Gastrocnemius medialis (tissue), 4 donors: ENCODE measurements at regions not wholly inside any gene's neighbourhood (a gene's known extent, or its start where the extent isn't known, plus 50 kb on each side); places are given as distances from the start of the nearest gene placed in this dataset.

Experiments used
- ATAC-seq, 2 donors: fragments of 150-250 bp; one replicate each; pipeline ENCODE4 v1.9.1; 2016
- DNase-seq, 2 donors: peaks; one replicate each; pipeline ENCODE4 v3.0.0-alpha.2; 2019
- H3K27ac ChIP-seq, 4 donors: fragments of 200-600 bp; sonication (generic); 1 replicate in 1 of 4; 2 replicates in 3 of 4; pipeline ENCODE4 v1.5.1; 2016 to 2018; ENCODE audit warnings: mild to moderate bottlenecking in 2 of 4, moderate library complexity in 1 of 4
- H3K27me3 ChIP-seq, 3 donors: fragments of 200-600 bp; sonication (generic) in 2 of 3; 1 replicate in 1 of 3; 2 replicates in 2 of 3; pipeline versions ENCODE4 v1.5.1 to v1.6.0; 2016 to 2019; ENCODE audit warnings: mild to moderate bottlenecking in 1 of 3, moderate library complexity in 1 of 3
- H3K36me3 ChIP-seq, 2 donors: fragments of 200-600 bp; sonication (generic) in 1 of 2; one replicate each; pipeline ENCODE4 v1.5.1; 2017 to 2018
- H3K4me1 ChIP-seq, 2 donors: fragments of 200-600 bp; sonication (generic) in 1 of 2; one replicate each; pipeline ENCODE4 v1.5.1; 2016 to 2017; ENCODE audit warnings: mild to moderate bottlenecking in 2 of 2
- H3K4me3 ChIP-seq, 4 donors: fragments of 200-600 bp; sonication (generic) in 3 of 4; 1 replicate in 1 of 4; 2 replicates in 3 of 4; pipeline ENCODE4 v1.5.1; 2016 to 2019; ENCODE audit warnings: mild to moderate bottlenecking in 2 of 4
- H3K9me3 ChIP-seq, 3 donors: fragments of 200-600 bp; sonication (generic) in 2 of 3; 1 replicate in 1 of 3; 2 replicates in 2 of 3; pipeline ENCODE4 v1.5.1; 2016 to 2019
- CTCF ChIP-seq, 5 experiments: fragments of 450-650 bp in 3 of 5; fragments of 200-600 bp in 2 of 5; sonication (generic) in 2 of 5; IDR thresholded peaks in 4 of 5; conservative IDR thresholded peaks in 1 of 5; 1 replicate in 4 of 5; 2 replicates in 1 of 5; pipeline ENCODE4 v1.5.1; 2016 to 2019; ENCODE audit warnings: antibody characterized with exemption in 5 of 5, mild to moderate bottlenecking in 3 of 5, moderate library complexity in 3 of 5
- POLR2A ChIP-seq, 2 donors: fragments of 450-650 bp; IDR thresholded peaks; one replicate each; pipeline ENCODE4 v1.6.1; 2017; ENCODE audit warnings: antibody characterized with exemption in 2 of 2, mild to moderate bottlenecking in 2 of 2, moderate library complexity in 2 of 2
- in situ Hi-C, 4 donors: fragments of 200-750 bp; cut with MboI; loops; one replicate each; pipeline versions ENCODE4 v1.15.0 to v1.8.0; 2017; ENCODE audit warnings: low sequenced_read_pairs in 4 of 4
- intact Hi-C: fragments of 100-400 bp; cut with DNase I; formaldehyde crosslinking; loops from one replicate; pipeline ENCODE4 v1.15.1; 2023; ENCODE audit warnings: low total_unique reads

GRCh38 chr7:33701927-33702326 lies 203.4 kb upstream of the BMPER start:
- Histone ChIP-seq H3K27me3 (no peaks in the 10 kb centered on the region), H3K4me1 (peaks cover 4% of the 10 kb centered on the region in 2 donors), H3K9me3 (no peaks in the 10 kb centered on the region), H3K27ac (no peak overlapping the region), H3K4me3 (no peak overlapping the region), H3K36me3 (no peaks in the 10 kb centered on the region)
- in situ Hi-C loops = no loop called here
- DNase-seq (no peak), ATAC-seq (no peak)
- intact Hi-C loops = no loop called here
- TF ChIP-seq CTCF (IDR thresholded peaks at IDR 0.05 in 4 of 5, conservative IDR thresholded peaks at IDR 0.05 in 1 of 5) = no peak

GRCh38 chr7:33702514-33703054 lies 202.8 kb upstream of the BMPER start:
- no peak for TF ChIP-seq CTCF (IDR thresholded peaks at IDR 0.05 in 4 of 5, conservative IDR thresholded peaks at IDR 0.05 in 1 of 5)
- no peak for TF ChIP-seq POLR2A (IDR thresholded peaks at IDR 0.05)
- ATAC-seq (no peak), DNase-seq (no peak)
- Histone ChIP-seq H3K36me3 (no peaks in the 10 kb centered on the region), H3K27me3 (no peaks in the 10 kb centered on the region), H3K4me3 (no peak overlapping the region), H3K4me1 (peaks cover 9 to 11% of the 10 kb centered on the region in 2 donors), H3K27ac (no peak overlapping the region), H3K9me3 (no peaks in the 10 kb centered on the region)
- intact Hi-C loops = no loop called here
- in situ Hi-C loops = no loop called here

- ATAC-seq = no peak
- Histone ChIP-seq H3K9me3 (no peaks in the 10 kb centered on the region), H3K27ac (no peak overlapping the region), H3K4me1 (peaks cover 11 to 12% of the 10 kb centered on the region in 2 donors), H3K4me3 (no peak overlapping the region), H3K36me3 (no peaks in the 10 kb centered on the region), H3K27me3 (no peaks in the 10 kb centered on the region)
- DNase-seq = no peak
- TF ChIP-seq POLR2A (IDR thresholded peaks at IDR 0.05) = no peak
- no peak for TF ChIP-seq CTCF (IDR thresholded peaks at IDR 0.05 in 4 of 5, conservative IDR thresholded peaks at IDR 0.05 in 1 of 5)
- intact Hi-C loops = no loop called here
- in situ Hi-C loops = no loop called here
Measured at GRCh38 chr7:33705333-33705833, 200.0 kb upstream of the BMPER start.

- in situ Hi-C loops = no loop called here
Measured at GRCh38 chr7:33706186-33706585, 199.2 kb upstream of the BMPER start.

More at GRCh38 chr7:33706186-33706585, 199.2 kb upstream of the BMPER start:
- intact Hi-C loops = no loop called here
- Histone ChIP-seq H3K9me3 (no peaks in the 10 kb centered on the region), H3K27me3 (no peaks in the 10 kb centered on the region), H3K36me3 (no peaks in the 10 kb centered on the region), H3K27ac (no peak overlapping the region), H3K4me3 (no peak overlapping the region), H3K4me1 (peaks cover 11 to 12% of the 10 kb centered on the region in 2 donors)
- TF ChIP-seq CTCF (IDR thresholded peaks at IDR 0.05 in 4 of 5, conservative IDR thresholded peaks at IDR 0.05 in 1 of 5) = no peak
- TF ChIP-seq POLR2A (IDR thresholded peaks at IDR 0.05) = no peak
- DNase-seq (no peak), ATAC-seq (no peak)
